ENCODE measurements at regions not wholly inside any gene's neighbourhood (a gene's known extent, or its start where the extent isn't known, plus 50 kb on each side); places are given as distances from the start of the nearest gene placed in this dataset.

DNA sequence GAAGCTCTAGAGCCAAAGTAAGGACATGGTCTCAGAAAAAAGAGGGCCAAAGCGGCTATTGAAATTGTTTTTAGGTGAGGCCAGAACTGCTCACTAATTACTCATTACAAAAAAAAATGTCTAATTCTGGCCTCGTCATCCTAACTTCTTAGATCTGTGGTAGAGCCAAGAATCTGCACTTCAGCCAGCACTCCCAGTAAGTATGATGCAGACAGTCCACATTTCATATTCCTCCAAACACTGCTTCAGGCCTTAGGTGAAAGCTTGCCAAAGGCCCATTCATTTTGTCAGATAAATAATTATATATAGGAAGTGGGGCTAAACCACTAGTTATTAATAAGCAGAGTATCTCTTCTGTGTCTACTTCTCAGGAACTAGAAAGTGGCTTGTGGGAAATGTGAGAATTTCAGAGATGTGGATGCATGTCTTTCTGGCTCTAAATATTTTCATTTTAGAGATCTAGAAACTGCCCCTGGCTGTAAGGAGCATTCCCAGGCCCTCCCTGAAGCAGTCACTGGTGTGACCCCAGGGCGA lies 554.0 kb downstream of the TLE4 start:
- TF ChIP-seq, protein P1, sequence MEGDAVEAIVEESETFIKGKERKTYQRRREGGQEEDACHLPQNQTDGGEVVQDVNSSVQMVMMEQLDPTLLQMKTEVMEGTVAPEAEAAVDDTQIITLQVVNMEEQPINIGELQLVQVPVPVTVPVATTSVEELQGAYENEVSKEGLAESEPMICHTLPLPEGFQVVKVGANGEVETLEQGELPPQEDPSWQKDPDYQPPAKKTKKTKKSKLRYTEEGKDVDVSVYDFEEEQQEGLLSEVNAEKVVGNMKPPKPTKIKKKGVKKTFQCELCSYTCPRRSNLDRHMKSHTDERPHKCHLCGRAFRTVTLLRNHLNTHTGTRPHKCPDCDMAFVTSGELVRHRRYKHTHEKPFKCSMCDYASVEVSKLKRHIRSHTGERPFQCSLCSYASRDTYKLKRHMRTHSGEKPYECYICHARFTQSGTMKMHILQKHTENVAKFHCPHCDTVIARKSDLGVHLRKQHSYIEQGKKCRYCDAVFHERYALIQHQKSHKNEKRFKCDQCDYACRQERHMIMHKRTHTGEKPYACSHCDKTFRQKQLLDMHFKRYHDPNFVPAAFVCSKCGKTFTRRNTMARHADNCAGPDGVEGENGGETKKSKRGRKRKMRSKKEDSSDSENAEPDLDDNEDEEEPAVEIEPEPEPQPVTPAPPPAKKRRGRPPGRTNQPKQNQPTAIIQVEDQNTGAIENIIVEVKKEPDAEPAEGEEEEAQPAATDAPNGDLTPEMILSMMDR (conservative IDR thresholded peaks at IDR 0.05; ENCODE audit: low read length): no peak
- TF ChIP-seq EZH2phosphoT487 (IDR thresholded peaks at IDR 0.05; ENCODE audit: borderline replicate concordance): no peak

All from Loucy (cell line).